HG03432 (cell line): ENCODE measurements at regions not wholly inside any gene's neighbourhood (a gene's known extent, or its start where the extent isn't known, plus 50 kb on each side); places are given as distances from the start of the nearest gene placed in this dataset.
"Not testable (repeated sequence)": the region's sequence is repeated elsewhere in the genome, so short reads cannot be mapped to it uniquely, and the experiment has no call there.

Source experiments
- ATAC-seq: cut with Tn5 transposase; IDR thresholded peaks from one replicate; pipeline ENCODE4 v1.9.1; 2021; ENCODE audit warnings: mild to moderate bottlenecking, moderate library complexity; ENCODE audit not compliant: unreplicated experiment

DNA sequence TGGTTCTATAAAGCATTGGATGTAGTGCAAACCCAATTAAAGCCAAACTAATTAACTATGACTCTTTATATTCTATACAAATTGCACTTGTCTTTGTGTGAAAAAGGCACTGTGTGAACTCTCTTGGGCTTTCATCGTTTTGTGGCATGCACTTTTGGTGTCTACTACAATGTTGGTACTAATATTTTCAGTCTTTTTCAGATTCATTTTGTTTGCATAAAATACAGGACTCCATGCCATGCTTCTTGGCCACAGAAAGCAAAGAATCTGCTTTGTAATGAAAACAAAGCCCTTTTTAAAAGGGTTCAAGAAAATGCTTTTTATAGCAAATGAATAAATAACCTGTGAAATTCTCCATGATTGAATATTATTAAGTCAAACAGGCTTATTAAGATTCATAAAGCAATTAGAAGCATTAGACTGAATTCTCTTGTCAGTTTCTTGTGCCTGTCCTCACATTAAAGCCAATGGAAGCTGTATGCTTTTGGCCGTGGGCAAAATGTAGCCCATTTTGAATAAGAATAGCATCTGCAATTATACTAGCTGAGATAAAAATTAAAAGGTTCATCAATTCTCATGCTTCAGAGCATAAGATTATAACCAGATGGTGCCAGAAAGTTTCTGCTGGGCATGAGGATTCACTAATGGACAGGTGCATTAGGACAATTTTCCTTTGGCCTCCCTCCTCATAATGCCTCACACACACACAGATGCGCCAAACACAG is 1665.2 kb downstream of the SUCLG1 start:
- no peak for ATAC-seq

DNA sequence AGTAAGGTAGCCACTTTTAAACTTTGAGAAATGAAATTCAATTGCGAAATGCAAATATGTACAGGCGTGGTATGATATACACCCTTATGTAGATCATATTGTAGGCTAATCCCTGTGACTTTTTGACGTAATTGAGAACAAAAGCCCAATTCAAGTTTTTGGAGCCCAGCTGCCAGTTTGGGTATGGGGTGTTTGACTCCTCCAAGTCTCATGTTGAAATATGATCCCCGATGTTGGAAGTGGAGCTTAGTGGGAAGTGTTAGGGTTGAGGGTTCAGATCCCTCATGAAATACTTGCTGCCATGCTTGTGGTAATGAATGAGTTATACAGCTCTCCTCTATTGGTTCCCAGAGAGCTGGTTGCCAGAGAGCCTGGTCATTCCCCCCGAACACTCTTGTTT is 1666.8 kb downstream of the SUCLG1 start:
- ATAC-seq: no peak

DNA sequence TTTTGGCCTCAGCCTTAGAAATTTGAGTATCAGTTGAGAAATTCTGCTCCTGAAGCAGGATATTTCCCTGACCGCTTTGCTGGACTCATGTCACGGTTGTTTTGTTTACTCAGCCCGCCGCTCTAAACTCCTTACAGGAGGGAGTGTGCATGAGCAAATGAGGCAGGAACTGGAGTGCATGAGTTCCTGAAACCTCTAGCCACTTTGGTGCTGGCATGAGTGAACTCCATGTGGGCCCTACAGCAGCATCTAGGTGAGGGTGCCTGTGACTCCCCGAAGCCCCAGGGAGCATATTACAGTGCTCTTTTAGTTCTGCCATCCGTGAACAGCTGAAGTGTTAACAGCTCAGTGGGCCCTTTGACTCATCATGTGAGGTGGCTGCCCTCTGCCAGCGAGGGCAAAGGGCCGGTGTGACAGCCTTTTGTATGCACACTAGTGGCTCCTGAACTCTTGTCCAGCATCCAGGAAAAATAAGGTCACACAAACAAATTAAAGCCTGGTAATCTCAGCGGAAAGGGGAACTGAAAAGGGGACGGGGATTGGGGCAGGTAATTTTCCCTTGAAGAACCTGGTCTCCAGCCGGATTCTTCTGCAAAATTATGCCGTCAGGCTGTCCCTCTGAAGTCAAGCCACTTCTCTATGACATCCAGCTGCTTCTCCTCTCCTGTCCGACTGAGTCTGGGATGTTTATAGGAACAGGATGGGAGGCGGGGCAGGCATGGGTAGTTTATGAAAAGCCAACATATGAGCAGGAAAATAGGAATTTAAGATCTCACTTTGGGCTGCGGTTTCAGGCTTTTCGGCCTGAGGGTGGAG is 1668.7 kb downstream of the SUCLG1 start:
- ATAC-seq: no peak

DNA sequence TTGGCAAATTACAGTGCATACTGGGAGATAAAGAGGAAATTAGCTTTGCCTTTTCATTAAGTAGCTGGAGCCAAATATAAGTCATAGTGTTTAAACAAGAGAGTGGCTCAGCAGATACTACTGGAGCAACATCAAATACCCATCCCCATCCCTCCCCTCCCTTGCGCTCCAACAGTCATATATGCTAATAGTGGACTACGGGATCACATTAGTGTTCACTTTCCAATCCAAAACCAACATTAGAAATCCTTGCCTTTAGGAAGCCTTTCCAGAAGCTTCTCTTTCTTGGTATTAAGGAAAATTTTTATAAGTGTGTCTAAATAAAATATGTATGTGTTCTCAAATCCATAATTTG is 1669.3 kb downstream of the SUCLG1 start:
- no peak for ATAC-seq

DNA sequence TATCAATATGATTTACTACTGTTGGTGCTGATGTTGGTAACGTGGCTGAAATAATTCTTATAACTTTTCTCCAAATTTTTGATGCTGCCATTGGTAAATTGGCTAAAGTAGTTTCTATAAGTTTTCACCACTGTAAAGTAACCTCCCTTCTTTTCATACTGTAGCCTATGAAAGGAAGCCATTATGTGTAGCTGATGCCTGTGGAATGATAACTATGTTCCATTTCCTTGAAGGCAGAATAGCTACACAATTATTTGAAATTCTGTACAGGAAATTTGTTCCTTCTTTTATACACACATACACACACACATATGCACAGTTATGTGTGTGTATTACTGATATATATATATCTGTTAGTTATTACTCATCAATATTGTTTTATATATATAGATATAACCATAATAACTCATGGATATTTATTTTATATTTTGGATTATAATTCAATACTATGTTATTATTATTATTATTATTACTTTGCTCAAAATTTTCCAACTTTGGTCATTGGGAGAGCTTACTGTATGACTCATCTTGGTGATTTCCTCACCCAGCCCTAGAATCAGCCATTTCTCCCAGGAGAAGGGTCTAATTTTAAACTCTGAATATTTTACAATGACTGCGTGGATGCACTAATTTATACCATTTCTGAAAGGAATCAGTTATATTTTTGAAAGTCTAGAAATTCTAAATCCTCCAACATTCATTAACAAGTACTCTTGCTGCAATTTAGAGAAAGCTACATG is 1677.7 kb downstream of the SUCLG1 start:
- no peak for ATAC-seq

DNA sequence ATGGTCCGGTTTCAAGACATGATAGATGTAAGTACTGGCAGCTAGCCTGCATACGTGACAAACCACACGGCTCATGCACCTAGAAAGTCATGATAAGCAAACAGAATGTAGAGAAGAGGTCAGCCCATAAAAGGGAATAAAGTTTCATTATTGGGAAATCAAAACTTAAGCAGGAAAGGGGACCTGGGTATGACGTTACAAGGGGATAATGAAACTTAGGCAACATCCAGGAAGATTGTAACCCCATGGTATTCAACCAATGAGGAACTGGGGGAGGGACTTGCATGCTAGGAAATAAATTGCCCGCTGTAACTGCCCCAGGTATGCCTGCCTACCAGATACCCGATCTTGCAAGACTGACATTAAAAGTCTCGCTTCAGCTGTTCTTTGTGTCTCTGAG is 1679.0 kb downstream of the SUCLG1 start:
- ATAC-seq: no peak

DNA sequence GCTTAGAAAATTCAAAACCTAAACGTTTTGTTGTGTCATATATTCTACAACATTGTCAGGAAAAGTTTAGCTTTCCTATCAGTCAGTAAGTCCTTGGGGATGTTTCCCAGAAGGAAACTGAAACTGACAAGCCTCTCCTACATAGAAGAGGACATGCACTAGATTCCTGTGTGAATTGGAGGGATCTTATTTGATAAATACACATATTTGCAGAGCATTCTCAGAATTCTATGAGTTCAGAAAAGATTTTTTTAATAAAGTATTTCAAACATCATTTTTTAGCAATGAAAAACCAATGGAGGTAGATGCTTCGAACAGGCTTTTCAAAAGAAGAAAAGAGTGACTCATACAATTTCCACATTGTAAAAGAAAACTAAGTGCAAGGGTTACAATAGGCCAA is 1706.7 kb downstream of the SUCLG1 start:
- no peak for ATAC-seq

DNA sequence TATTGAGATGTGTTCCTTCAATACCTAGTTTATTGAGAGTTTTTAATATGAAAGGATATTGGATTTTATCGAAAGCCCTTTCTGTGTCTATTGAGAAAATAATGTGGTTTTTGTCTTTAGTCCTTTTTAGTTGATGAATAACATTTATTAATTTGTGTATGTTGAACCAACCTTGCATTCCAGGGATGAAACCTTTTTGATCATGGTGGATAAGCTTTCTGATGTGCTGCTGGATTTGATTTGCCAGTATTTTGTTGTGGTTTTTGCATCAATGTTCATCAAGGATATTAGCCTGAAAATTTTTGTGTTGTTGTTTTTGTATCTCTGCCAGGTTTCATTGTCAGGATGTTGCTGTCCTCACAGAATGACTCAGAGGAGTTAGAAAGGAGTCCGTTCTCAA is 1710.4 kb downstream of the SUCLG1 start:
- ATAC-seq: no peak

DNA sequence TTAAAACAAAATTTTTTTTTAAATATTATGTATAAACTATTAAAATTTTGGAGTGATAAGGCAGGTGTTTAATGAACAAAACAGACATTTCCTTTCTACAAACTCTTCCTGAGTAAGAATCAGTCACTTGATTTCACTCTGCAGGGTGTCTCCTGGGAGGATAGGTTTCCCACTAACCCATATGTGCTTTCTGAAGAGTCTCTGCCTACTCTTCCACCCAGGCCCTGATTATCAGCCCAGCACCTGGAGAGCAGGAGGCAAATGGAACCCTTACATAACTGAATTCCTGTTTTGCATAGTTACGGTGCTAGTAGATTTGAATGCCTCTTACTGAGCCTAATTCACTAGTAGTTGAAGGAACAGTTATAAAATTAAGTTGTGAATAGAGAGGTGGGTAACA is 1718.6 kb downstream of the SUCLG1 start:
- ATAC-seq: no peak

DNA sequence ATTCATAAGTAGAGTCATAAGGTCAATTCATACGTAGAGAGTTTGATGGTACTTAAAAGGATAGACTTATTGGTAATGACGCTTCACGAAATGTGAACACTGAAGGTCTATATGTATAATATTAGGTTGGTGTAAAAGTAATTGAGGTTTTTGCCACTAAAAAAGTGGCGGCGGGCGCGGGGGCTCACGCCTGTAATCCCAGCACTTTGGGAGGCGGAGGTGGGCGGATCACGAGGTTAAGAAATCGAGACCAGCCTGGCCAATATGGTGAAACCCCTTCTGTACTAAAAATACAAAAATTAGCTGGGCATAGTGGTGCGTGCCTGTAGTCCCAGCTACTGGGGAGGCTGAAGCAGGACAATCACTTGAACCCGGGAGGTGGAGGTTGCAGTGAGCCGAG is 1721.1 kb downstream of the SUCLG1 start:
- not testable (repeated sequence) for ATAC-seq

DNA sequence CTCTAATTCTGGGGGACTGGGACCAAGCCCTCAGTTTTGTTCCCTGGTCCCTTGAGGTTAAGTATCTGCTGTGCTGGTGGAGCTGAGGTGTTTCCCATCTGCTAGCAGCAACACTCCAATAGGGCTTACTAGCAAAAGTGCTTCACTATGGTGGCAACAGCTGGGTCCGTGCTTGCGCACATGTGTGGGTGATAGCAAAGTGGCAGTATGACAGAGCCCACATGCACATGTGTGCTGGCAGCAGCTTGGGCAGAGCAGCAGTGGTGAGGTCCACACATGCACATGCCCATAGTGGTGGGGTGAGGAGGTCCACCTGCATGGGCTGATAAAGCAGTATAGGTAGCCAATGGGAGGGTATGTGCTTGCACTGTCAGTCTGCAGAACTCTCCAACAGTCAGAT is 1723.7 kb downstream of the SUCLG1 start:
- ATAC-seq: no peak

DNA sequence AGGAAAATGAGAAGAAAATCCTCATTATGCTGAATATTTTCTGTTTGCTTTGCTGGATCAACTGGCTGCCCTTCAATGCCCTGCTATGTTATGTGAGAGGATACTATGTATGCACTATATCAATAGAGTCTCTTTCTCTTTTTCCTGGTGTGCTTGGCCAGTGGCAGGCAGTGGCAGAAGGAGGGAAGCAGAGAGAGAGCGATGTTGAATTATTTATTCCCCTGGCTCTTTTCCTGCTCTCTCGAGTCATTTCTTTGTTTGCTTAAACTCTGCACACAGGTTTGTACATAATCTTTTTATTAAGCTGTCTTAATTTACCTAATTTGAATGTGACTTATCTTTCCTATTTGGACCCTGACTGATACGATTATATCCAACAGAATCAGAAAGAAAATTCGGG is 1727.3 kb downstream of the SUCLG1 start:
- no peak for ATAC-seq

DNA sequence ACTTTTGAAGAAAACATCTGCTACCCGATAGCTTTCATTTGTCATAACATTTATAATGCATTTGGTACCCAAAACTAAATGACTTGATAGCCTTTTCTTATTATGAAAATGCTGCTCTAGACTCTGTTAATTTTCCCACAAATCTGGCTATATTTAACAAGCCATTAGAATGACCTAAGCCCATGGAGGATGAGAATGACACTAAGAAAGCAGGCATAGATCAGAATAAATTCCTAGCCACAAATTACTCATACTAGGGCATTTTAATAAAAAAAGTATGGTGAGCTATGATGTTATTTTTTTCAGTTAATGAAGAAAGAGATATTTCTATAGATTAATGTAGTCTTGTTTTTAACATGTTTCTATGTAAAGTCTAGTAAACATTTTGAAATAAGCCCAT is 1728.3 kb downstream of the SUCLG1 start:
- ATAC-seq: no peak

DNA sequence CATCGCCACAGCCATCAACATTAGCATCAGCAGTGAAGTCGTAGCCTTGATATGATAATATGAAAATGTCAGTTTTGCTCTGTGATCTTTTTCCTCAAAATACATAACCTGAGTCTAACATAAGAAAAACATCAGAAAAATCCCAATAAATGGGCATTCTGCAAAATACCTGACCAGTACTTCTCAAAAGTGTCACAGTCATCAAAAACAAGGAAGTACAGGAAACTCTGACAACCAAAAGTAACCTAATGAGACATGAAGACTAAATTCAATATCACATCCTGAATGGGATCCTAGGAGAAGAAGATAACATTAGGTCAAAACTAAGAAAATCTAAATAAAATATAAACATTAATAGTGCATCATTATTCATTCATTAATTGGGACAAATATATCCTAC is 1731.0 kb downstream of the SUCLG1 start:
- ATAC-seq: no peak

DNA sequence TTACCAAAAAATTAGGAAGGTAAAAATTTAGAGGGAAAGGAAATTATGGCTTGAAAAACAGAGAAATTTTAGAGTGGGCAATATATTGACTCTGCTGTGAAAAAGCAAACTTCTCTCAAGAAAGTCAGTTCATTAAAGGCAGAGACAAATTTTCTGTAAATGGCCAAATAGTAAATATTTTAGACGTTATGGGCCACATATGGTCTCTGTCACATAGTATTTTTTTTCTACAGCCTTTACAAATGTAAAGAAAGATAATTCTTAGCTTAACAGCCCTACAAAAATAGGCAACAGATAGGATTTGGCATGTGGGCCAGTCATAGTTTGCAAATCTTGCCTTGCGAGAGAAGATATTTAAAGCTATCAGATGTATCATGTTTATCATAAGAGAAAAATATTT is 1750.4 kb downstream of the SUCLG1 start:
- ATAC-seq: no peak

DNA sequence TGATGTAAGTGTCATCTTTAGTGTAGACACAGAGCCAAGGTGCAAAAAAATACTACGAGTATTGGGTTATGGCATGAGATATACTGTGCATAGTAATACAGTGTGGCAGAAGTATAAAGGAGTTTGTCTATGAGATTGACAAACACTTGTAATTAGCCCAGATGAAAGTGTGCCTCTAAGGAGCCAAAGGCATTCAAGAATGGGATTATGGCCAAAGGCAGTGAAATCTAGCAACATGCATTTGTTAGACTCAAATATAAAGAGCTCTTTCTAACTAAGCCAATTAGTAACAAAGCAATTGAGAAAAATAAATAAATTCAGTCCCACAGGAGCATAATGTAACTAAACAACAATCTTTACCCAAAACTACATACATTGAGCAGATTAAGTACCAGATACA is 1761.8 kb downstream of the SUCLG1 start:
- ATAC-seq: no peak

DNA sequence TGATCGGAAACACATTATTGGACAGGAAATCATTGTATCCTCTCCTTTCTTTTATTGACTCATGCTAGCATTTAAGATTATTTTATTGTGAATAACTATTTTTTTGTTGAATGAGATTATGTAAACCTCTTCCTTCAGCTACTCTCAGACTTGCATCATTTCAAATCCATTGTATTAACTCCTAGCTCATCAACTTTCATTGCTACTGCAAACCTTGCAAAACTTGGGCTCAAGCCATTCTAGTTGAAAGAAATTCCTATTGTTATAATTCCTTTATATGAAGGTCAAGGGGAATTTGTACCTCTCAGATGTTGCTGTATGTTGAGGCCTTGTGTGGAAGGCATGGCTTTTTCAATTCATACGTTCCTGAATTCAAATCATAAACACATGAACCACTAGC is 1764.6 kb downstream of the SUCLG1 start:
- ATAC-seq: no peak

DNA sequence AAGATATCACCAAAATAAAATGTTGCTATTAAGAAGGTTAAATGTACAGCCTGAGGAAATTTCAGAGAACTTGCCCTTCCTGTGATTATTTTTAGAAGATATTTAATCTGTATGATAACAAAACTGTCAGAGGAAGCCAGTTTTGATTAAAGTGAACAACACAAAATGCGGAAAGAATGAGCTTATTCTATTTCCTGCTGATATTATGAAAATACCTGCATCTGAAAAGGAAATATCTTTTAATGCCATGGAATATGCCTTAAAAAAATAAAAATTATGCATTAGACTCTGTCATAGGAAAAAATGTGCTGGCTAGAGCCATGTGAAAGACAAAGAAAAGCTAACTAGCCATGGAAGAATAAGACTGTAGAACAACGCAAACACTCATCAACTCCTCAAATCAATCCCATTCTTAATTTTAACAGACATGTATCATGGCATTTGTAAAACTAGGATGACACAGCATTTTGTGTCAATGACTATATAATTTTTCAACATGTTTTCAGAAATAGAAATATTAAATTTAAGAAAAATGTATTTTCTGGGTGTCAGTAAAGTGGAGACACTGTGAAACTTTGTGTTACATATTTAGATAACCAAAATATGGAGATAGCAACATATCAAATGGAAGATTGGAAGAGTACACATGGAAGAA is 1768.2 kb downstream of the SUCLG1 start:
- ATAC-seq: no peak

DNA sequence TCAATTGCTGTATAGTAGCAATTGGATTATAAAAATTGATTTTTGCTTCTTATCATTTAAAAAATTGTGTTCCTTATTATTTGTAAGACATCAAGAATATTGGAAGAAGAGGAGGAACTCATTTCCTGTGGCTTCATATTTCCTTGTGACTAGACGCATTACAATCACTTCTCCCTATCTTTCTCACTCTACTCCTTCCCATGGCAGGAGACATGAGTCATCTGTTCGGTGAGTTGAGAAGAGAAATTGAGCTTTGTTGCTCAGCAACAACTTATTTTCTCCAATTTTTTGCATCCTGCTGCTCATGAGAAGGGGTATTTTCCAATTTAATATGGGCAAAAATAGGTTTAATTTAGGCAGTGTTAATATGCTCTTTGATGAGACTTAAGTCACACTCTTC is 1783.9 kb downstream of the SUCLG1 start:
- no peak for ATAC-seq

DNA sequence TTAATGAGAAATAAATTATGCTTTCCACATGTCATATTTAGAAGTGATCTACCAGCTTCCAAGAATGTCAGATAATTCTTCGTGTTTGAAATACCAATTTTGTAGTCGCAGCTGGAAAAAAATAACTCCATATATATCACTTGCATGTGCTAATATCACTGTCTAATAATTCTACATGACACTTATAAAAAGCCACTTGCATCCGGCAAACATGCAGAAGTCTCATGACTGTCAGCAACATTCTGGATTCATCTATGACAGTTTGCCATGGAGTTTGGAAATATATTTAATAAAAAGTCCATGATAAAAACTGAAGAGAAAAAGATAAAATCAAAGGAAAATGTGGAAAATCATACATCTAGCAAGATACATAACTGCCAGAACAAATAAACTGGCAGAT is 1784.4 kb downstream of the SUCLG1 start:
- ATAC-seq: no peak

DNA sequence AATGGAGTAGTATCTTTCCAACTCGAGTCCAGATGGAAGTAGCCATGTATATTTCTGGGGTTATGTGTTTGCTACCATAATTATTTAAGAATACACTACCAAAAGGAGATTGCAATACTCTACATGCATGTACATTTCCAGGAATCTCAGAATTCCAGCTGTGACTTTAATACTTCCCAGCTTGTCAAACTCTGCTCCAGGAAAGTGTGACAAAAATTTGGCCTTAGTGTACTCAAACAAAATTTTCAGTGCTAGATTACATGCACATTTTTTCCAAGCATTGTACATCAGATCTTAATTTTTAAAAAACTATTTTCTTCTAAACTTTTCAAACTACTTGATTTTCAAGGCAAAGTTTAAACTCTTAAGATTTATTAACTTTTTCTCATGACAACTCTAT is 1791.6 kb downstream of the SUCLG1 start:
- no peak for ATAC-seq
